ENCODE measurements at regions not wholly inside any gene's neighbourhood (a gene's known extent, or its start where the extent isn't known, plus 50 kb on each side); places are given as distances from the start of the nearest gene placed in this dataset.

GRCh38 chr11:112401036-112401769 is 140.5 kb upstream of the PLET1 start:
- Mint-ChIP-seq H3K27ac (no peak overlapping the region), H3K4me1 (peaks cover 3% of the 10 kb centered on the region), H3K4me3 (no peak overlapping the region), H3K27me3 (no peaks in the 10 kb centered on the region), H3K9me3 (no peaks in the 10 kb centered on the region), H3K36me3 (ENCODE audit: low read depth) (no peaks in the 10 kb centered on the region)
- DNase-seq (no peak), ATAC-seq (no peak)

DNA sequence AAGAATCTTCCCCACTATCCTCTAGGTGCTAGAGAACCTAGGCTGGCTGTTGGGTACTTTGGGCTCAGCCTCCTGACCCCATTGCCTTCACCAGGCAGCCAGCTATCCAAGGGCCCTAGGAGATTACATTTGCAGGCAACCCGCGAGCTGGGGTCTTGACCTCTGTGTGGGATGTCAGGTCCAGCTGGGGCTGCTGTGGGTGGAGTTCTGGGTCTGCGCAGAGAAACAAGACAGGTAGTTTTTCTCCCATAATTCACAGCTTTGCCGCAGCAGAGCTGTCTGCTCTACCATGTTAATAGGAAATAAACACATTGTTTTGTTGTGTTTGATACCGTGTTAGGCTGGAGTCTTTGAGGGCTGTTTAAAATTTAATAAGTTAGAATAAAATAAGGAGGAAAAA is 142.8 kb upstream of the PLET1 start:
- Mint-ChIP-seq H3K4me3 (no peak overlapping the region), H3K4me1 (no peaks in the 10 kb centered on the region), H3K36me3 (ENCODE audit: low read depth) (no peaks in the 10 kb centered on the region), H3K27ac (no peak overlapping the region), H3K27me3 (peaks cover under 1% of the 10 kb centered on the region), H3K9me3 (no peaks in the 10 kb centered on the region)
- ATAC-seq: no peak
- no peak for DNase-seq

GRCh38 chr11:112404112-112404511 is 143.5 kb upstream of the PLET1 start:
- H3K36me3 Mint-ChIP-seq (ENCODE audit: low read depth): no peaks in the 10 kb centered on the region
- peaks cover 4% of the 10 kb centered on the region for H3K27me3 Mint-ChIP-seq
- DNase-seq: no peak
- H3K4me1 Mint-ChIP-seq: no peaks in the 10 kb centered on the region
- no peak overlapping the region for H3K27ac Mint-ChIP-seq
- no peak for ATAC-seq
- no peaks in the 10 kb centered on the region for H3K9me3 Mint-ChIP-seq
- H3K4me3 Mint-ChIP-seq: no peak overlapping the region

DNA sequence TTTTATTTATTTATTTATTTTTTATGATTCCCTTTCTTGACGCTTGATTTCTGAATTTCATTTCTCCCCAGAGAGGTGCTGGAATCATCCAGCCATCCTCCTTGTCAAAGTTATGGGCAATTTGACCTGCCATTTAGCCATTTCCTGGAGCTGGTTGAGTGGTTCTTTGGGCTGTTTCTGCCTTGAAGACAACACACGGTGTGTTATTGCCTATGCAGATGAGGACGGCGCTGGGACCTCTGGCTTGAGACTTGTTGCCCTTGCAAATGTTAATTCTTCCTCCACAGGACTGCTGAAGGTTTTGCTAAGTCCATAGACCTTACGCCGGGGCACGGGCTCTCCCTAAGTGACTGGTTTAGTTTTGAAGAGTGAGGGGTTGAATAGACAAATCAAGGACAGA is 147.9 kb upstream of the PLET1 start:
- no peak for DNase-seq
- Mint-ChIP-seq H3K4me3 (no peak overlapping the region), H3K4me1 (no peaks in the 10 kb centered on the region), H3K9me3 (peaks cover 7% of the 10 kb centered on the region), H3K36me3 (ENCODE audit: low read depth) (no peaks in the 10 kb centered on the region), H3K27me3 (peaks cover 7% of the 10 kb centered on the region), H3K27ac (no peak overlapping the region)
- no peak for ATAC-seq

GRCh38 chr11:112410325-112410724 is 149.7 kb upstream of the PLET1 start:
- peaks cover 7% of the 10 kb centered on the region for H3K27me3 Mint-ChIP-seq
- H3K9me3 Mint-ChIP-seq: peaks cover 14% of the 10 kb centered on the region
- DNase-seq: no peak
- H3K4me1 Mint-ChIP-seq: no peaks in the 10 kb centered on the region
- H3K36me3 Mint-ChIP-seq (ENCODE audit: low read depth): no peaks in the 10 kb centered on the region
- H3K4me3 Mint-ChIP-seq: no peak overlapping the region
- H3K27ac Mint-ChIP-seq: no peak overlapping the region
- no peak for ATAC-seq

GRCh38 chr11:112412383-112412782 is 151.7 kb upstream of the PLET1 start:
- Mint-ChIP-seq H3K4me1 (no peaks in the 10 kb centered on the region), H3K27me3 (peaks cover 7% of the 10 kb centered on the region), H3K4me3 (no peak overlapping the region), H3K27ac (no peak overlapping the region), H3K9me3 (peaks cover 14% of the 10 kb centered on the region), H3K36me3 (ENCODE audit: low read depth) (no peaks in the 10 kb centered on the region)
- no peak for ATAC-seq
- no peak for DNase-seq

- Mint-ChIP-seq H3K27ac (no peak overlapping the region), H3K9me3 (peaks cover 10% of the 10 kb centered on the region), H3K4me1 (no peaks in the 10 kb centered on the region), H3K36me3 (ENCODE audit: low read depth) (no peaks in the 10 kb centered on the region), H3K4me3 (no peak overlapping the region), H3K27me3 (peaks cover 1% of the 10 kb centered on the region)
- no peak for ATAC-seq
- no peak for DNase-seq
These were observed 156.7 kb upstream of the PLET1 start for GRCh38 chr11:112417339-112417738.

DNA sequence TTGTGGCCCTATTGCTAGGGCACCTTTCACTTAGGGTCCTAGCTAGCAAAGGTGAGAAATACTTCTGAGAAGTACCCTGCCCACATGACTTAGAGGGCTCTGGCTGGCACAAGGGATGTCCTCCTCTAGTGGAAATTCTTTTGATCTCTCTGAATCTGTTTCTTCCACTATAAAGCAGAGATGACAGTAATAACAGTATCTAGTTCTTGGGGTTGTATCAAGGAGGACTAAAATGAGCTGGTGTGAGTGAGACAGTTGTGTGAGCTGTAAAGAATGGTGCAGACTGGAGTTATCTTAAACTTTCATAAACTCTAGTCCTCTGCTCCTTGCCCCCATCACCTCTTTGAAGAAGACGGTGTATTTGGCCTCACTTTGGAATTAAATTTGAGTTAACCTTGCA is 157.8 kb upstream of the PLET1 start:
- no peak for ATAC-seq
- Mint-ChIP-seq H3K4me3 (no peak overlapping the region), H3K27ac (no peak overlapping the region), H3K36me3 (ENCODE audit: low read depth) (no peaks in the 10 kb centered on the region), H3K9me3 (peaks cover 8% of the 10 kb centered on the region), H3K27me3 (peaks cover 1% of the 10 kb centered on the region), H3K4me1 (no peaks in the 10 kb centered on the region)
- no peak for DNase-seq

DNA sequence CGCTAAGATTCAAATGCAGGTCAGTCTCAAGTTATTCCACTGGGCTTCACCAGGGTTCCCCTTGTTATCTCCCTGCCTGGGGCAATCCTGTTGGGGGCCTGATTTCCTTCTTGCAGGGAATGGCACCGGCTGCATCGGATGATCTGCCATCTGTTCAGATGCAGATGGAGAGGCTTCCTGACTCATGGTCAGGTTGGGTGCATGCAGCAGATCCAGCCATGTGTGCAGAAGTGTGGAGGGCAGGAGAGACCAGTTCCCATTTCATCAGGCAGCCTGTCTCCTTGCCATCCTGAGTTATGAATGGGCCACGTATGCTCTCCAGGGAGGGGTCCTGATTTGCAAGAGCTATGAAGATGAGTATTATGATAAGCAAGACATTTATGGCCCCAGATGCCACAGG is 161.2 kb upstream of the PLET1 start:
- Mint-ChIP-seq H3K27me3 (peaks cover 3% of the 10 kb centered on the region), H3K36me3 (ENCODE audit: low read depth) (no peaks in the 10 kb centered on the region), H3K4me1 (no peaks in the 10 kb centered on the region), H3K9me3 (no peaks in the 10 kb centered on the region), H3K27ac (no peak overlapping the region), H3K4me3 (no peak overlapping the region)
- no peak for ATAC-seq
- DNase-seq: no peak

GRCh38 chr11:112425121-112425520 is 164.5 kb upstream of the PLET1 start:
- Mint-ChIP-seq H3K4me1 (no peaks in the 10 kb centered on the region), H3K36me3 (ENCODE audit: low read depth) (no peaks in the 10 kb centered on the region), H3K27me3 (peaks cover 3% of the 10 kb centered on the region), H3K9me3 (no peaks in the 10 kb centered on the region), H3K27ac (no peak overlapping the region), H3K4me3 (no peak overlapping the region)
- ATAC-seq: no peak
- DNase-seq: no peak

DNA sequence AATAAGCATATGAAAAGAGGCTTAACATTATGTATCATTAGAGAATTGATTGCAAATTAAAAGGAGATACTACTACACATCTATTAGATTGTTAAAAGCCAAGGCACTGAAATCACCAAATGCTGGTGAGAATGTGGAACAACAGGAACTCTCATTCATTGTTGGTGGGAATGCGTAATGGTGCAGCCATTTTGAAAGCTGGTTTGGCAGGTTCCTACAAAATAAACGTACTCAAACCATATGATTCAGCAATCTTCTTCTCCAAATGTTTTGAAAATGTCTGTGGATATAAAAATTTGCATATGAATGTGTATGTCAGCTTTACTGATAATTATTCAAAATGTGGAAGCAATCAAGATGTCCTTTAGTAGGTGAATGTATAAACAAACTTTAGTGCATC is 176.4 kb upstream of the PLET1 start:
- Mint-ChIP-seq H3K27ac (no peak overlapping the region), H3K4me3 (no peak overlapping the region), H3K9me3 (peaks cover 26% of the 10 kb centered on the region), H3K36me3 (ENCODE audit: low read depth) (no peaks in the 10 kb centered on the region), H3K27me3 (peaks cover 6% of the 10 kb centered on the region), H3K4me1 (no peaks in the 10 kb centered on the region)
- DNase-seq (no peak), ATAC-seq (no peak)

GRCh38 chr11:112439614-112440013 is 179.0 kb upstream of the PLET1 start:
- Mint-ChIP-seq H3K27me3 (no peaks in the 10 kb centered on the region), H3K4me1 (no peaks in the 10 kb centered on the region), H3K27ac (no peak overlapping the region), H3K36me3 (ENCODE audit: low read depth) (no peaks in the 10 kb centered on the region), H3K9me3 (peaks cover 32% of the 10 kb centered on the region), H3K4me3 (no peak overlapping the region)
- ATAC-seq (no peak), DNase-seq (no peak)

- no peaks in the 10 kb centered on the region for H3K27me3 Mint-ChIP-seq
- ATAC-seq (no peak), DNase-seq (no peak)
- no peaks in the 10 kb centered on the region for H3K36me3 Mint-ChIP-seq (ENCODE audit: low read depth)
- H3K4me3 Mint-ChIP-seq: no peak overlapping the region
- H3K9me3 Mint-ChIP-seq: peaks cover 40% of the 10 kb centered on the region
- H3K4me1 Mint-ChIP-seq: no peaks in the 10 kb centered on the region
- no peak overlapping the region for H3K27ac Mint-ChIP-seq
These were observed 179.9 kb upstream of the PLET1 start for GRCh38 chr11:112440518-112440917.

DNA sequence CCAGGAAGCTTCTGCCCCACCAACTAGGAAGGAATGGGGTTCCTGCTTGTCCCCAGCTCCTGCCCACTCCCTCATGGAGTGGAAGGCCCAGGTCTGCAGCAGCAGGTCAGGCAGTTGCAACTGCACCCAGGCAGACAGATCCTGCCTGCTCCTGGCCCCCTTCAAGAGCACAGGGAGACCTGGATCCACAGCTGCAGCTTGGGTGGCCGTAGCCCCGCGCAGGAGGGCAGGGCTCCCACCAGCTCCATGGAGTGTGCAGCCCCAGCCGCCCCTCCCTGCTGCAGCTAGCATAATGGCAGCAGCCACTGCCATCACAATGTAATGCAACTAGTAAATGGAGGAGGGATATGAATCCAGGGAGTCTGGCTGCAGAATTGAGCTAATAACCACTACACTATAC is 187.5 kb upstream of the PLET1 start:
- no peak for DNase-seq
- no peak overlapping the region for H3K27ac Mint-ChIP-seq
- no peaks in the 10 kb centered on the region for H3K4me1 Mint-ChIP-seq
- H3K4me3 Mint-ChIP-seq: no peak overlapping the region
- no peak for ATAC-seq
- H3K27me3 Mint-ChIP-seq: peaks cover 2% of the 10 kb centered on the region
- no peaks in the 10 kb centered on the region for H3K36me3 Mint-ChIP-seq (ENCODE audit: low read depth)
- peaks cover 14% of the 10 kb centered on the region for H3K9me3 Mint-ChIP-seq

- Mint-ChIP-seq H3K4me3 (no peak overlapping the region), H3K9me3 (peaks cover 14% of the 10 kb centered on the region), H3K27ac (no peak overlapping the region), H3K4me1 (no peaks in the 10 kb centered on the region), H3K36me3 (ENCODE audit: low read depth) (no peaks in the 10 kb centered on the region), H3K27me3 (peaks cover 2% of the 10 kb centered on the region)
- ATAC-seq (no peak), DNase-seq (no peak)
These were observed 188.1 kb upstream of the PLET1 start for GRCh38 chr11:112448806-112449205.

GRCh38 chr11:112451250-112451649 is 190.6 kb upstream of the PLET1 start:
- H3K27ac Mint-ChIP-seq: no peak overlapping the region

More at GRCh38 chr11:112451250-112451649, 190.6 kb upstream of the PLET1 start:
- peaks cover 2% of the 10 kb centered on the region for H3K27me3 Mint-ChIP-seq
- no peaks in the 10 kb centered on the region for H3K9me3 Mint-ChIP-seq
- H3K4me1 Mint-ChIP-seq: no peaks in the 10 kb centered on the region
- no peak for DNase-seq
- no peak overlapping the region for H3K4me3 Mint-ChIP-seq
- H3K36me3 Mint-ChIP-seq (ENCODE audit: low read depth): no peaks in the 10 kb centered on the region
- no peak for ATAC-seq

All from activated naive CD8-positive, alpha-beta T cell treated with anti-CD3 and anti-CD28 coated beads, Interleukin-2, amount 50 U/mL, for 24 hours (primary cell).